ENCODE measurements at regions not wholly inside any gene's neighbourhood (a gene's known extent, or its start where the extent isn't known, plus 50 kb on each side); places are given as distances from the start of the nearest gene placed in this dataset.

GRCh38 chr4:31052519-31052918 is 332.4 kb downstream of the PCDH7 start:
- H3K27ac Mint-ChIP-seq, result no peak overlapping the region
- DNase-seq (ENCODE audit: low spot score), result no peak
- H3K4me3 Mint-ChIP-seq, result no peak overlapping the region
- no peaks in the 10 kb centered on the region for H3K79me2 ChIP-seq (ENCODE audit: low read depth)
- H3K36me3 ChIP-seq, result no peaks in the 10 kb centered on the region
- H3K27me3 ChIP-seq, result no peaks in the 10 kb centered on the region
- peaks cover 7% of the 10 kb centered on the region for H3K4me1 ChIP-seq
- H3K4me2 ChIP-seq, result no peak overlapping the region
- H3K4me3 ChIP-seq, result no peak overlapping the region
- H2AFZ ChIP-seq (replicated peaks), result no peak overlapping the region
- TF ChIP-seq CTCF (IDR thresholded peaks at IDR 0.05) (no peak), EZH2 (IDR thresholded peaks at IDR 0.05) (no peak), EZH2phosphoT487 (IDR thresholded peaks at IDR 0.05) (no peak)
- H3K9me3 ChIP-seq (ENCODE audit: low read depth), result no peaks in the 10 kb centered on the region
- H4K20me1 ChIP-seq (ENCODE audit: low read depth), result no peaks in the 10 kb centered on the region
- H3K27me3 Mint-ChIP-seq (ENCODE audit: insufficient read depth, low read depth), result peaks cover 3% of the 10 kb centered on the region
- H3K9me3 Mint-ChIP-seq, result no peaks in the 10 kb centered on the region
- no peak overlapping the region for H3K9ac ChIP-seq
- H3K36me3 Mint-ChIP-seq, result no peaks in the 10 kb centered on the region
- no peak overlapping the region for H3K27ac ChIP-seq
- no peaks in the 10 kb centered on the region for H3F3A ChIP-seq (ENCODE audit: low read depth)
- H3K4me1 Mint-ChIP-seq, result no peaks in the 10 kb centered on the region

- Histone ChIP-seq H3K4me1 (peaks cover 3% of the 10 kb centered on the region), H2AFZ (replicated peaks) (no peak overlapping the region), H3K4me2 (no peak overlapping the region), H3K36me3 (no peaks in the 10 kb centered on the region), H4K20me1 (ENCODE audit: low read depth) (no peaks in the 10 kb centered on the region), H3K79me2 (ENCODE audit: low read depth) (no peaks in the 10 kb centered on the region), H3K27me3 (no peaks in the 10 kb centered on the region), H3K27ac (no peak overlapping the region), H3K9me3 (ENCODE audit: low read depth) (no peaks in the 10 kb centered on the region), H3F3A (ENCODE audit: low read depth) (no peaks in the 10 kb centered on the region), H3K9ac (no peak overlapping the region), H3K4me3 (no peak overlapping the region)
- Mint-ChIP-seq H3K27ac (no peak overlapping the region), H3K4me1 (no peaks in the 10 kb centered on the region), H3K27me3 (ENCODE audit: insufficient read depth, low read depth) (peaks cover 3% of the 10 kb centered on the region), H3K36me3 (no peaks in the 10 kb centered on the region), H3K9me3 (no peaks in the 10 kb centered on the region), H3K4me3 (no peak overlapping the region)
- DNase-seq (ENCODE audit: low spot score), result no peak
- TF ChIP-seq EZH2 (IDR thresholded peaks at IDR 0.05), result no peak
- no peak for TF ChIP-seq CTCF (IDR thresholded peaks at IDR 0.05)
- no peak for TF ChIP-seq EZH2phosphoT487 (IDR thresholded peaks at IDR 0.05)
Observed at GRCh38 chr4:31053451-31053850, 333.3 kb downstream of the PCDH7 start.

GRCh38 chr4:31054295-31054694 is 334.1 kb downstream of the PCDH7 start:
- Mint-ChIP-seq H3K9me3 (no peaks in the 10 kb centered on the region), H3K27me3 (ENCODE audit: insufficient read depth, low read depth) (peaks cover 3% of the 10 kb centered on the region), H3K36me3 (no peaks in the 10 kb centered on the region), H3K27ac (no peak overlapping the region), H3K4me3 (no peak overlapping the region), H3K4me1 (no peaks in the 10 kb centered on the region)
- H3K9ac ChIP-seq, result no peak overlapping the region
- H3K4me2 ChIP-seq, result no peak overlapping the region
- no peak overlapping the region for H3K27ac ChIP-seq
- no peaks in the 10 kb centered on the region for H3K79me2 ChIP-seq (ENCODE audit: low read depth)
- H3F3A ChIP-seq (ENCODE audit: low read depth), result no peaks in the 10 kb centered on the region
- no peak overlapping the region for H3K4me3 ChIP-seq
- no peaks in the 10 kb centered on the region for H4K20me1 ChIP-seq (ENCODE audit: low read depth)
- DNase-seq (ENCODE audit: low spot score), result no peak
- H3K27me3 ChIP-seq, result no peaks in the 10 kb centered on the region
- no peaks in the 10 kb centered on the region for H3K36me3 ChIP-seq
- H3K4me1 ChIP-seq, result peaks cover 8% of the 10 kb centered on the region
- TF ChIP-seq EZH2 (IDR thresholded peaks at IDR 0.05) (no peak), EZH2phosphoT487 (IDR thresholded peaks at IDR 0.05) (no peak), CTCF (IDR thresholded peaks at IDR 0.05) (no peak)
- H3K9me3 ChIP-seq (ENCODE audit: low read depth), result no peaks in the 10 kb centered on the region
- H2AFZ ChIP-seq (replicated peaks), result no peak overlapping the region

All from neural progenitor cell (in vitro differentiated cells).